Lower leg skin (tissue), 3 donors: ENCODE measurements at regions not wholly inside any gene's neighbourhood (a gene's known extent, or its start where the extent isn't known, plus 50 kb on each side); places are given as distances from the start of the nearest gene placed in this dataset.

Experiments
- CTCF ChIP-seq, 3 donors: fragments of 450-650 bp; IDR thresholded peaks; one replicate each; pipeline ENCODE4 v1.5.1; 2016; ENCODE audit warnings: antibody characterized with exemption in 3 of 3, mild to moderate bottlenecking in 3 of 3, moderate library complexity in 2 of 3
- POLR2A ChIP-seq, 2 donors: fragments of 450-650 bp; IDR thresholded peaks; one replicate each; pipeline ENCODE4 v1.6.1; 2016 to 2017; ENCODE audit warnings: antibody characterized with exemption in 2 of 2, mild to moderate bottlenecking in 1 of 2, moderate library complexity in 1 of 2

DNA sequence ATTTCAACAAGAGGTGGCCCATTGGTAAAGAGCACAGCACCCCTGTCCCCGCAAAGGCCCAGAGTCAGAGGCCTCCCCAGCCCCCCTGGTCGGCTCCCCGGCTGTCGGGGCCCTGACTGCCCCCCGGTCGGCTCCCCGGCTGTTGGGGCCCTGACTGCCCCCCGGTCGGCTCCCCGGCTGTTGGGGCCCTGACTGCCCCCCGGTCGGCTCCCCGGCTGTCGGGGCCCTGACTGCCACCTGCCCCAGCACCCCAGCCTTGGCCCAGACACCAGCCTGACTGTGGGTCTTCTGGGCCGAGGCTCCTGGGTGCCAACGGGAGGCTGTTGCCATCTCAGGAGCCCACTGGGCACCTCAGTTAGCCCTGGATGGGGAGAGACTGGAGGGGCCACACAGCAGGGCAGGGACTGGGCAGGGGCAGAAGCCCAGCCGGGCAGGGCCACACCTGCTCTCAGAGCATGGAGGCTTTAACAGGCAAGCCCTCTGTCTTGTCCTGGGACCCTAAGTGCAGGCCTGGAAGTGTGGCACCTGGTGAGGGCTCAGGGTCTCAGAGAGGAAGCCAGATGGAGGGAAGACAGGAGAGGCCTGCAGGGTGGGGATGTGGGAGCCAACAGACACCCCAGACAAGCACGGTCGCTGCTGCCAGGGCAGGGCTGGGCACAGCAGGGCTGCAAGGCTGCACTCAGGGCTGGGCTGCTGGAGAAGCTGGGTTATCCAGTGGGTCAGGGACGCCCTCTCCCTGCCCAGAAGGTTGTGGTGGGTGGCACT, 56.5 kb downstream of the JAKMIP3 start:
- TF ChIP-seq CTCF (IDR thresholded peaks at IDR 0.05): no peak
- TF ChIP-seq POLR2A (IDR thresholded peaks at IDR 0.05): no peak
